IMR-90 (cell line): ENCODE measurements at regions not wholly inside any gene's neighbourhood (a gene's known extent, or its start where the extent isn't known, plus 50 kb on each side); places are given as distances from the start of the nearest gene placed in this dataset.

Experiments
- ATAC-seq: fragments of 200-7000 bp; cut with Tn5 transposase; 2 replicates; pipeline ENCODE4 v1.9.1; 2020; ENCODE audit warnings: low read depth, mild to moderate bottlenecking, moderate library complexity
- BruUV-seq: library from RNA; stranded (reverse); fragments of 400-500 nt; replicated peaks from 2 replicates; lab custom pipeline; 2021; lab: Mats Ljungman, UMichigan
- CTCF ChIA-PET: fragments of 300-600 bp; formaldehyde crosslinking; extraction: SDS; loops from one replicate; lab custom pipeline; 2021; ENCODE audit warnings: antibody characterized with exemption; lab: Yijun Ruan, JAX
- POLR2A ChIA-PET: fragments of 300-600 bp; sonication (Branson Sonifier 250); formaldehyde crosslinking; loops from one replicate; lab custom pipeline; 2022; ENCODE audit warnings: antibody characterized with exemption; ENCODE audit not compliant: unreplicated experiment; lab: Charles Lee
- DNase-seq: peaks from one replicate; pipeline ENCODE4 v3.0.0; 2013
- H2AFZ ChIP-seq: replicated peaks from 2 replicates; pipeline ENCODE3; 2013; ENCODE audit warnings: low read length, mild to moderate bottlenecking; ENCODE audit not compliant: poor library complexity
- H2AK5ac ChIP-seq: 2 replicates; pipeline ENCODE4 v1.6.1; 2013; ENCODE audit warnings: low read depth, low read length, inconsistent platforms
- H2AK9ac ChIP-seq: replicated peaks from 2 replicates; pipeline ENCODE3; 2013; ENCODE audit warnings: mild to moderate bottlenecking, low read depth, low read length, moderate library complexity; ENCODE audit not compliant: poor library complexity
- H2BK120ac ChIP-seq: 2 replicates; pipeline ENCODE4 v1.6.1; 2013; ENCODE audit warnings: low read depth, low read length, inconsistent platforms
- H2BK15ac ChIP-seq: 3 replicates; pipeline ENCODE4 v1.6.1; 2013; ENCODE audit warnings: low read depth, low read length, inconsistent platforms
- H2BK20ac ChIP-seq: 2 replicates; pipeline ENCODE4 v1.6.1; 2013; ENCODE audit warnings: low read depth, mild to moderate bottlenecking, inconsistent platforms, low read length, moderate library complexity
- H2BK5ac ChIP-seq: 2 replicates; pipeline ENCODE4 v1.6.1; 2013; ENCODE audit warnings: mild to moderate bottlenecking, low read depth, low read length, inconsistent platforms; ENCODE audit not compliant: poor library complexity, severe bottlenecking
- H3K14ac ChIP-seq: replicated peaks from 2 replicates; pipeline ENCODE4 v1.6.1; 2013; ENCODE audit warnings: low read depth, low read length, inconsistent platforms
- H3K18ac ChIP-seq: 2 replicates; pipeline ENCODE4 v1.6.1; 2013; ENCODE audit warnings: low read depth, low read length, control low read depth
- H3K23ac ChIP-seq: 2 replicates; pipeline ENCODE4 v1.6.1; 2013; ENCODE audit warnings: low read depth, low read length, inconsistent platforms
- H3K27ac ChIP-seq: 2 replicates; pipeline ENCODE4 v1.5.1; 2013; ENCODE audit warnings: mild to moderate bottlenecking, control low read depth, low read length; ENCODE audit not compliant: insufficient read depth
- H3K27me3 ChIP-seq: 2 replicates; pipeline ENCODE4 v1.6.1; 2013; ENCODE audit warnings: low read length; ENCODE audit not compliant: control insufficient read depth, insufficient read depth
- H3K36me3 ChIP-seq: 2 replicates; pipeline ENCODE4 v1.6.1; 2013; ENCODE audit warnings: low read length, mixed read lengths; ENCODE audit not compliant: control insufficient read depth, insufficient read depth
- H3K4ac ChIP-seq: 2 replicates; pipeline ENCODE4 v1.6.1; 2013; ENCODE audit warnings: low read depth, low read length, inconsistent platforms
- H3K4me1 ChIP-seq: 2 replicates; pipeline ENCODE4 v1.6.1; 2013; ENCODE audit warnings: low read length, mixed read lengths; ENCODE audit not compliant: control insufficient read depth, insufficient read depth
- H3K4me2 ChIP-seq: 2 replicates; pipeline ENCODE4 v1.6.1; 2013; ENCODE audit warnings: low read depth, mild to moderate bottlenecking, control low read depth, low read length, moderate library complexity
- H3K4me3 ChIP-seq: 2 replicates; pipeline ENCODE4 v1.5.1; 2013; ENCODE audit warnings: low read depth, mild to moderate bottlenecking, control low read depth, low read length, moderate library complexity; ENCODE audit not compliant: insufficient read depth
- H3K56ac ChIP-seq: 2 replicates; pipeline ENCODE4 v1.6.1; 2013; ENCODE audit warnings: low read length, inconsistent platforms; ENCODE audit not compliant: insufficient read depth; ENCODE audit errors: extremely low read depth
- H3K79me1 ChIP-seq, 2 experiments: 2 replicates each; pipeline ENCODE4 v1.6.1; 2013; ENCODE audit warnings: low read length in 2 of 2, inconsistent platforms in 1 of 2, low read depth in 1 of 2
- H3K9ac ChIP-seq: 2 replicates; pipeline ENCODE4 v1.6.1; 2013; ENCODE audit warnings: low read depth, low read length, control low read depth
- H3K9me1 ChIP-seq: 2 replicates; pipeline ENCODE4 v1.6.1; 2013; ENCODE audit warnings: low read length, inconsistent platforms; ENCODE audit not compliant: insufficient read depth
- H3K9me3 ChIP-seq: 2 replicates; pipeline ENCODE4 v1.6.1; 2013; ENCODE audit warnings: low read length; ENCODE audit not compliant: control insufficient read depth, insufficient read depth
- H4K20me1 ChIP-seq: 2 replicates; pipeline ENCODE4 v1.6.1; 2013; ENCODE audit warnings: low read length, inconsistent platforms; ENCODE audit not compliant: insufficient read depth
- H4K5ac ChIP-seq: 2 replicates; pipeline ENCODE4 v1.6.1; 2013; ENCODE audit warnings: mild to moderate bottlenecking, low read depth, low read length, control low read depth
- H4K8ac ChIP-seq, 2 experiments: 2 replicates each; pipeline ENCODE4 v1.6.1; 2013; ENCODE audit warnings: low read depth in 2 of 2, low read length in 2 of 2, control low read depth in 1 of 2, inconsistent platforms in 1 of 2
- H4K91ac ChIP-seq: 2 replicates; pipeline ENCODE4 v1.6.1; 2013; ENCODE audit warnings: low read depth, low read length, inconsistent platforms; ENCODE audit not compliant: insufficient read depth
- BHLHE40 ChIP-seq: fragments of 150-350 bp; IDR thresholded peaks from 2 replicates; pipeline ENCODE4 v1.6.1; 2016; ENCODE audit warnings: mild to moderate bottlenecking, low read depth, low read length
- CEBPB ChIP-seq: IDR thresholded peaks from 2 replicates; pipeline ENCODE4 v1.6.1; 2012; ENCODE audit warnings: low read depth, low read length, improper control_type of control experiment
- FOS ChIP-seq: fragments of 150-350 bp; IDR thresholded peaks from 2 replicates; pipeline ENCODE4 v1.6.1; 2016; ENCODE audit warnings: low read depth, low read length
- MAFK ChIP-seq: IDR thresholded peaks from 2 replicates; pipeline ENCODE4 v1.6.1; 2012; ENCODE audit warnings: low read depth, low read length, improper control_type of control experiment
- RAD21 ChIP-seq: IDR thresholded peaks from 2 replicates; pipeline ENCODE4 v1.6.1; 2012; ENCODE audit warnings: low read length, improper control_type of control experiment
- WGBS, 2 experiments: methylation state at CpG; one replicate each; pipeline versions ENCODE4 v1.1.5 to v1.1.7; 2013; ENCODE audit warnings: missing lambda C conversion rate in 2 of 2; ENCODE audit not compliant: insufficient read length in 1 of 2; ENCODE audit errors: extremely low coverage in 2 of 2; 5-methylcytosine and 5-hydroxymethylcytosine counted together
- dilution Hi-C: fragments of 300-500 bp; cut with HindIII; formaldehyde crosslinking; loops from one replicate; pipeline ENCODE4 v1.14.3; 2018; ENCODE audit warnings: low sequenced_read_pairs; ENCODE audit not compliant: unreplicated experiment
- in situ Hi-C: fragments of 300-500 bp; cut with MboI; formaldehyde crosslinking; loops from 3 replicates; pipeline ENCODE4 v1.14.3; 2019; ENCODE audit warnings: low sequenced_read_pairs, inconsistent platforms, mixed read lengths
- intact Hi-C: fragments of 100-400 bp; cut with micrococcal nuclease; formaldehyde crosslinking; loops from 2 replicates; pipeline ENCODE4 v1.10.0; 2022

- no peak overlapping the region for H3K9ac ChIP-seq
- H3K79me1 ChIP-seq = no peaks in the 10 kb centered on the region
- H3K27me3 ChIP-seq = no peaks in the 10 kb centered on the region
- intact Hi-C loops (no loop called here), dilution Hi-C loops (no loop called here), in situ Hi-C loops (no loop called here)
- no peaks in the 10 kb centered on the region for H3K9me1 ChIP-seq
- no peak overlapping the region for H3K4ac ChIP-seq
- H2BK120ac ChIP-seq = no peak overlapping the region
- no peak overlapping the region for H2BK20ac ChIP-seq
- no peak overlapping the region for H2BK15ac ChIP-seq
- no peak overlapping the region for H3K18ac ChIP-seq
- no peak overlapping the region for H2BK5ac ChIP-seq
- no peak overlapping the region for H2AK9ac ChIP-seq
- H4K91ac ChIP-seq = no peak overlapping the region
- H4K8ac ChIP-seq = no peak overlapping the region
- no peak overlapping the region for H3K4me2 ChIP-seq
- BruUV-seq = no TSS peak
- H2AFZ ChIP-seq = no peak overlapping the region
- H3K36me3 ChIP-seq = no peaks in the 10 kb centered on the region
- 11% methylated on average over 1 of the region's 7 CpGs; no CpG with 5 or more reads in 1 of the 2 experiments for WGBS, 2 experiments
- TF ChIP-seq RAD21 (no peak), MAFK (no peak), BHLHE40 (no peak), CEBPB (no peak), FOS (no peak)
- H4K5ac ChIP-seq = no peak overlapping the region
- H3K27ac ChIP-seq = no peak overlapping the region
- H2AK5ac ChIP-seq = no peak overlapping the region
- peaks cover 5% of the 10 kb centered on the region; the same call in 1 of the 2 replicates for H3K9me3 ChIP-seq
- H3K4me3 ChIP-seq = no peak overlapping the region
- no peaks in the 10 kb centered on the region for H4K20me1 ChIP-seq
- no peak for ATAC-seq
- H3K56ac ChIP-seq = no peak overlapping the region
- DNase-seq = no peak
- POLR2A ChIA-PET = no interaction called here
- CTCF ChIA-PET = no interaction called here
- no peak overlapping the region for H3K14ac ChIP-seq
- no peak overlapping the region for H3K23ac ChIP-seq
- H3K4me1 ChIP-seq = no peaks in the 10 kb centered on the region
Measured at GRCh38 chr6:104326173-104327001, 533.3 kb downstream of the HACE1 start.
